Breast epithelium (tissue), 3 donors: ENCODE measurements at regions not wholly inside any gene's neighbourhood (a gene's known extent, or its start where the extent isn't known, plus 50 kb on each side); places are given as distances from the start of the nearest gene placed in this dataset.

Experiments used
- CTCF ChIP-seq, 3 donors: fragments of 450-650 bp; IDR thresholded peaks; one replicate each; pipeline ENCODE4 v1.5.1; 2016 to 2017; ENCODE audit warnings: antibody characterized with exemption in 3 of 3, mild to moderate bottlenecking in 3 of 3, moderate library complexity in 3 of 3
- POLR2AphosphoS5 ChIP-seq, 3 donors: sonication (generic); formaldehyde crosslinking; IDR thresholded peaks; one replicate each; pipeline ENCODE4 v1.6.1; 2017; ENCODE audit warnings: antibody characterized with exemption in 3 of 3

- TF ChIP-seq POLR2AphosphoS5 (IDR thresholded peaks at IDR 0.05) (no peak), CTCF (IDR thresholded peaks at IDR 0.05) (no peak)
Observed at GRCh38 chr21:16154321-16154720, 424.5 kb downstream of the USP25 start.
